K562 (cell line): ENCODE measurements at regions not wholly inside any gene's neighbourhood (a gene's known extent, or its start where the extent isn't known, plus 50 kb on each side); places are given as distances from the start of the nearest gene placed in this dataset.

Source experiments
- ATAC-seq: fragments of 200-7000 bp; cut with Tn5 transposase; 3 replicates; pipeline ENCODE4 v1.9.1; 2020; ENCODE audit warnings: moderate library complexity
- BruUV-seq: library from RNA; stranded (reverse); fragments of 400-500 nt; replicated peaks from 2 replicates; lab custom pipeline; 2021; lab: Mats Ljungman, UMichigan
- CTCF ChIA-PET: fragments of 300-600 bp; formaldehyde crosslinking; extraction: SDS; loops from one replicate; lab custom pipeline; 2021; ENCODE audit warnings: low intra/inter-chr PET ratio; lab: Yijun Ruan, JAX
- POLR2A ChIA-PET: fragments of 300-600, 350-650 bp; sonication (Branson Sonifier 250); formaldehyde crosslinking; extraction: SDS; loops from one replicate; lab custom pipeline; 2021; ENCODE audit warnings: antibody characterized with exemption, inconsistent platforms; lab: Yijun Ruan, JAX
- DNase-seq, 4 experiments: peaks; one replicate each; pipeline versions ENCODE4 v3.0.0 to v3.0.0-alpha.2; 2011 to 2018; ENCODE audit warnings: low spot score in 3 of 4, mixed read lengths in 3 of 4; ENCODE audit errors: extremely low read depth in 1 of 4
- FAIRE-seq: peaks from 2 replicates; lab custom pipeline; 2011; peaks lifted over from hg19 to GRCh38; lab: Jason Lieb, UNC
- H2AFZ ChIP-seq: 2 replicates; pipeline ENCODE4 v1.6.0; 2011; ENCODE audit warnings: low read depth, low read length, control low read depth, inconsistent platforms
- H3K27ac ChIP-seq: fragments of 200-600 bp; 3 replicates; pipeline ENCODE4 v1.8.0; 2011; ENCODE audit warnings: low read depth, mild to moderate bottlenecking, control low read depth, inconsistent platforms, low read length, moderate library complexity, mixed read lengths; ENCODE audit errors: extremely low read depth
- H3K27me3 ChIP-seq, 2 experiments: fragments of 300-600 bp in 1 of 2; 2 replicates in 1 of 2; 3 replicates in 1 of 2; pipeline versions ENCODE4 v1.6.0 to v1.8.0; 2011; ENCODE audit warnings: inconsistent platforms in 2 of 2, low read length in 2 of 2, mild to moderate bottlenecking in 1 of 2, mixed read lengths in 1 of 2, moderate library complexity in 1 of 2; ENCODE audit not compliant: control insufficient read depth in 2 of 2, insufficient read depth in 2 of 2
- H3K36me3 ChIP-seq: fragments of 300-600 bp; 3 replicates; pipeline ENCODE4 v1.8.0; 2011; ENCODE audit warnings: mild to moderate bottlenecking, low read length, inconsistent platforms; ENCODE audit not compliant: control insufficient read depth, insufficient read depth
- H3K4me1 ChIP-seq, 2 experiments: fragments of 200-600 bp in 1 of 2; replicated peaks in 1 of 2; 2 replicates in 1 of 2; 3 replicates in 1 of 2; pipeline versions ENCODE4 v1.5.1 to v1.8.0; 2011; ENCODE audit warnings: inconsistent platforms in 2 of 2, low read length in 2 of 2, mild to moderate bottlenecking in 1 of 2, mixed read lengths in 1 of 2, moderate library complexity in 1 of 2; ENCODE audit not compliant: control insufficient read depth in 2 of 2, insufficient read depth in 2 of 2
- H3K4me2 ChIP-seq: 2 replicates; pipeline ENCODE4 v1.6.1; 2011; ENCODE audit warnings: low read length, control low read depth, inconsistent platforms, mixed read lengths; ENCODE audit not compliant: insufficient read depth
- H3K4me3 ChIP-seq: fragments of 200-600 bp; sonication (generic), shearing (Covaris generic); 2 replicates; pipeline ENCODE4 v1.5.1; 2016; ENCODE audit warnings: control low read depth, inconsistent platforms
- H3K79me2 ChIP-seq: fragments of 200-600 bp; 3 replicates; pipeline ENCODE4 v1.8.0; 2011; ENCODE audit warnings: low read length, inconsistent platforms; ENCODE audit not compliant: control insufficient read depth, insufficient read depth
- H3K9ac ChIP-seq, 2 experiments: 2 replicates each; pipeline versions ENCODE4 v1.6.0 to v1.6.1; 2011; ENCODE audit warnings: low read depth in 2 of 2, low read length in 2 of 2, control low read depth in 1 of 2, inconsistent platforms in 1 of 2, mild to moderate bottlenecking in 1 of 2, mixed read lengths in 1 of 2; ENCODE audit not compliant: insufficient read depth in 1 of 2
- H3K9me1 ChIP-seq: one replicate; pipeline ENCODE4 v1.6.0; 2011; ENCODE audit warnings: inconsistent platforms, mild to moderate bottlenecking, low read length, moderate library complexity; ENCODE audit not compliant: control insufficient read depth, insufficient read depth
- H3K9me3 ChIP-seq: replicated peaks from 2 replicates; pipeline ENCODE4 v1.5.1; 2011; ENCODE audit warnings: low read depth, low read length, inconsistent platforms; ENCODE audit not compliant: control insufficient read depth, insufficient read depth
- H4K20me1 ChIP-seq: replicated peaks from 2 replicates; pipeline ENCODE4 v1.6.1; 2011; ENCODE audit warnings: low read length, inconsistent platforms, mixed read lengths; ENCODE audit not compliant: control insufficient read depth, insufficient read depth
- CREBBP ChIP-seq: IDR thresholded peaks from one replicate; pipeline ENCODE4 v1.6.1; 2012; ENCODE audit warnings: low read depth, mild to moderate bottlenecking, control low read depth, inconsistent platforms, low read length
- HEY1 ChIP-seq: fragments of 250-450 bp; sonication (Bioruptor Pico); IDR thresholded peaks from 2 replicates; pipeline ENCODE4 v1.5.0; 2020; ENCODE audit warnings: mild to moderate bottlenecking, moderate library complexity, borderline replicate concordance
- MCM7 ChIP-seq, 2 experiments: fragments of 450-650 bp; IDR thresholded peaks; 2 replicates each; pipeline ENCODE4 v1.6.1; 2016 to 2018
- MYBL2 ChIP-seq, 2 experiments: fragments of 450-650 bp in 1 of 2; sonication (generic) in 1 of 2; formaldehyde crosslinking in 1 of 2; IDR thresholded peaks; 2 replicates each; pipeline versions ENCODE4 v1.6.1 to v1.8.1; 2017 to 2022; ENCODE audit warnings: borderline replicate concordance in 1 of 2, inconsistent platforms in 1 of 2, low read depth in 1 of 2, mild to moderate bottlenecking in 1 of 2, missing genetic modification reagents in 1 of 2, moderate library complexity in 1 of 2
- NR2F6 ChIP-seq: fragments of 450-650 bp; formaldehyde crosslinking; IDR thresholded peaks from 2 replicates; pipeline ENCODE4 v1.4.0; 2020; ENCODE audit warnings: mild to moderate bottlenecking
- SETDB1 ChIP-seq: IDR thresholded peaks from one replicate; pipeline ENCODE4 v1.6.1; 2012; ENCODE audit warnings: low read length, control low read depth, inconsistent platforms
- SLC30A9 ChIP-seq: fragments of 250-450 bp; sonication (Bioruptor Pico); IDR thresholded peaks from 2 replicates; pipeline ENCODE4 v1.8.0; 2022; ENCODE audit warnings: mild to moderate bottlenecking, moderate library complexity
- TAF7 ChIP-seq: fragments of 450-650 bp; IDR thresholded peaks from 2 replicates; pipeline ENCODE4 v1.6.1; 2016; ENCODE audit warnings: missing genetic modification characterization, missing compliant biosample characterization
- ZNF354B ChIP-seq: fragments of 250-450 bp; sonication (Bioruptor Pico); IDR thresholded peaks from 2 replicates; pipeline ENCODE4 v1.4.0; 2020
- ZSCAN29 ChIP-seq: fragments of 450-650 bp; IDR thresholded peaks from 2 replicates; pipeline ENCODE4 v1.6.1; 2017
- WGBS: fragments of 100-300 bp; shearing (Covaris generic); methylation state at CpG from one replicate; pipeline ENCODE4 v1.1.6; 2016; ENCODE audit warnings: low coverage, mixed read lengths; ENCODE audit not compliant: insufficient coverage; ENCODE audit errors: missing lambda C conversion rate; 5-methylcytosine and 5-hydroxymethylcytosine counted together
- in situ Hi-C: fragments of 300-500 bp; cut with MboI; formaldehyde crosslinking; loops from 4 replicates; pipeline ENCODE4 v1.15.0; 2018; ENCODE audit warnings: inconsistent platforms, mixed read lengths
- intact Hi-C: fragments of 100-400 bp; cut with micrococcal nuclease; formaldehyde crosslinking; loops from 2 replicates; pipeline ENCODE4 v1.14.2; 2022
- TF ChIP-seq, protein P1 (sequence below): fragments of 250-450 bp; sonication (Bioruptor Pico); IDR thresholded peaks from 2 replicates; pipeline ENCODE4 v1.4.0; 2020; ENCODE audit warnings: mild to moderate bottlenecking, moderate library complexity
- TF ChIP-seq, protein P2 (sequence below): fragments of 450-650 bp; IDR thresholded peaks from 2 replicates; pipeline ENCODE4 v1.6.1; 2016; ENCODE audit warnings: mild to moderate bottlenecking
- TF ChIP-seq, protein P3 (sequence below): fragments of 200-400 bp; formaldehyde crosslinking; IDR thresholded peaks from 2 replicates; pipeline ENCODE4 v1.6.1; 2017; ENCODE audit warnings: mild to moderate bottlenecking, low read depth, low read length, moderate library complexity

DNA sequence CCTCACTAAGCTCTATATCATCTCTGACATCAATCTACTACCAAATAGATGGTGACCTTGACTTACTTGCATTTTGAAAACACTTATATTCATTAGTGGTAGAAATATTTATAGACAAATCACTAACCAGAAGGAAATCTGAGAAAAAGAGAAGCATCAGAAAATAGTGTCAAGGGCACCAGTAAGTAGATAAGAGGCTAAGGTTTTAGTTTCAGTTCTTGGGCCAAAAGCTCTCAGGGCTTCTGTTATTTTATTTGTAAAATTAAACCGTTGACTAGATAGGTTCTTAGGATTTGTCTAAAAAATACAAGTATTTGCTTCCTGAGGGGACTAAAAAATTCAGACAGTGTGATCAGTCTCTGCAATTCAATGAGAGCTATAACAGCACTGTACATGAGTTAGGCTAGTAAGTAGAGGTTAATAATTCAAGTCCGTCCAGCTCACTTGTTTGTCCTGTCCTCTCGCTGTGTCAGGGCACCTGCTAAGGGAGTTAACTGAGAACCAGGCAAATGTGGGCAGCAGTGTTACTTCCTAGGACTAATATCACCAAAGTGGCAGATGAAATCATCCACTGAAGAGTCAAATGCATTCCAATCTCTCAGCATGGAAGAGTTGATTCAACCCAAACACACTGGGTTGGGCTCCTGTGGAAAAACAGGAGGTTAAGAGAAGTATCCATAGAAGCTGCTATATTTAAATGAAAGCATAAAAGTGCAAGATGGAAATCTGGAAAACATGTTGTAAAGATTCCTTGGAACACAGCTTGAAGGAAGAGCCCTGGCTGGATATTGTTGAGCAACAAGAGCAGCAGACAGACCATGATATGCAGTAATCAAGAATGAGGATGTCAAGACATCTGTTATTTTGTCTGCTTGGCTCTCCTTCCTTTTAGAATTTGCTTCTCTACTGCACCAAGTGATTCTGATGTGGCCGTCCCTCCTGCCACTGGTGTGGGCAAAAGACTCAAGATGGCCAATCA lies 134.9 kb upstream of the ZBTB20 start (continued):
- TF ChIP-seq, protein P1, sequence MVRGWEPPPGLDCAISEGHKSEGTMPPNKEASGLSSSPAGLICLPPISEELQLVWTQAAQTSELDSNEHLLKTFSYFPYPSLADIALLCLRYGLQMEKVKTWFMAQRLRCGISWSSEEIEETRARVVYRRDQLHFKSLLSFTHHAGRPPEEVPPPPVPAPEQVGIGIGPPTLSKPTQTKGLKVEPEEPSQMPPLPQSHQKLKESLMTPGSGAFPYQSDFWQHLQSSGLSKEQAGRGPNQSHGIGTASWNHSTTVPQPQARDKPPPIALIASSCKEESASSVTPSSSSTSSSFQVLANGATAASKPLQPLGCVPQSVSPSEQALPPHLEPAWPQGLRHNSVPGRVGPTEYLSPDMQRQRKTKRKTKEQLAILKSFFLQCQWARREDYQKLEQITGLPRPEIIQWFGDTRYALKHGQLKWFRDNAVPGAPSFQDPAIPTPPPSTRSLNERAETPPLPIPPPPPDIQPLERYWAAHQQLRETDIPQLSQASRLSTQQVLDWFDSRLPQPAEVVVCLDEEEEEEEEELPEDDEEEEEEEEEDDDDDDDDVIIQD (CRISPR knock-in tag): no peak
- TF ChIP-seq HEY1 (no peak), MCM7 (IDR thresholded peaks at IDR 0.05) (no peak), SETDB1 (no peak), MYBL2 (IDR thresholded peaks at IDR 0.05; ENCODE audit: low read depth) (no peak), MYBL2 (CRISPR knock-in tag; IDR thresholded peaks at IDR 0.05; ENCODE audit: borderline replicate concordance) (no peak)

DNA sequence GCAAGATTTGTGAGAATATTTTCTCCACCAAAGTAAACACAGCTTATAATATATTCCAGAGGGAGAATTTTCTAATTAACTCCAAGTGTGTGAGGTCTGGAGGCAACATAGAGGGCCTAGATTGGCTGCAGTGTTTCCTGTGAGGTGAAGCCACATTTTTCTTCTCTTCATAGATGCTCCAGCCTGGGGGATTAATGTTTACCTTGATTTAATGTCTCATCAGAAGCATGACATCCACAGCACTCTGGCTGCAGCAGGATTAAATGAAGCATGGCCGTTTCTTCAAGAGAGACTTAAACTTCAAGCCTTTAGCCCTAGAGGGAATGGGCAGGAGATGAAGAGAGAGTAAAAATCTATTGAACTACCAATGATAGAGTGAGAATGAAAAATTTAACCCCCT lies 137.9 kb upstream of the ZBTB20 start:
- H3K4me1 ChIP-seq: no peaks in the 10 kb centered on the region
- no TSS peak for BruUV-seq
- no peaks in the 10 kb centered on the region for H4K20me1 ChIP-seq
- ATAC-seq: no peak
- in situ Hi-C loops: no loop called here
- no peak overlapping the region for H2AFZ ChIP-seq
- TF ChIP-seq, protein P2, sequence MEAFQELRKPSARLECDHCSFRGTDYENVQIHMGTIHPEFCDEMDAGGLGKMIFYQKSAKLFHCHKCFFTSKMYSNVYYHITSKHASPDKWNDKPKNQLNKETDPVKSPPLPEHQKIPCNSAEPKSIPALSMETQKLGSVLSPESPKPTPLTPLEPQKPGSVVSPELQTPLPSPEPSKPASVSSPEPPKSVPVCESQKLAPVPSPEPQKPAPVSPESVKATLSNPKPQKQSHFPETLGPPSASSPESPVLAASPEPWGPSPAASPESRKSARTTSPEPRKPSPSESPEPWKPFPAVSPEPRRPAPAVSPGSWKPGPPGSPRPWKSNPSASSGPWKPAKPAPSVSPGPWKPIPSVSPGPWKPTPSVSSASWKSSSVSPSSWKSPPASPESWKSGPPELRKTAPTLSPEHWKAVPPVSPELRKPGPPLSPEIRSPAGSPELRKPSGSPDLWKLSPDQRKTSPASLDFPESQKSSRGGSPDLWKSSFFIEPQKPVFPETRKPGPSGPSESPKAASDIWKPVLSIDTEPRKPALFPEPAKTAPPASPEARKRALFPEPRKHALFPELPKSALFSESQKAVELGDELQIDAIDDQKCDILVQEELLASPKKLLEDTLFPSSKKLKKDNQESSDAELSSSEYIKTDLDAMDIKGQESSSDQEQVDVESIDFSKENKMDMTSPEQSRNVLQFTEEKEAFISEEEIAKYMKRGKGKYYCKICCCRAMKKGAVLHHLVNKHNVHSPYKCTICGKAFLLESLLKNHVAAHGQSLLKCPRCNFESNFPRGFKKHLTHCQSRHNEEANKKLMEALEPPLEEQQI: no peak
- TF ChIP-seq, protein P3, sequence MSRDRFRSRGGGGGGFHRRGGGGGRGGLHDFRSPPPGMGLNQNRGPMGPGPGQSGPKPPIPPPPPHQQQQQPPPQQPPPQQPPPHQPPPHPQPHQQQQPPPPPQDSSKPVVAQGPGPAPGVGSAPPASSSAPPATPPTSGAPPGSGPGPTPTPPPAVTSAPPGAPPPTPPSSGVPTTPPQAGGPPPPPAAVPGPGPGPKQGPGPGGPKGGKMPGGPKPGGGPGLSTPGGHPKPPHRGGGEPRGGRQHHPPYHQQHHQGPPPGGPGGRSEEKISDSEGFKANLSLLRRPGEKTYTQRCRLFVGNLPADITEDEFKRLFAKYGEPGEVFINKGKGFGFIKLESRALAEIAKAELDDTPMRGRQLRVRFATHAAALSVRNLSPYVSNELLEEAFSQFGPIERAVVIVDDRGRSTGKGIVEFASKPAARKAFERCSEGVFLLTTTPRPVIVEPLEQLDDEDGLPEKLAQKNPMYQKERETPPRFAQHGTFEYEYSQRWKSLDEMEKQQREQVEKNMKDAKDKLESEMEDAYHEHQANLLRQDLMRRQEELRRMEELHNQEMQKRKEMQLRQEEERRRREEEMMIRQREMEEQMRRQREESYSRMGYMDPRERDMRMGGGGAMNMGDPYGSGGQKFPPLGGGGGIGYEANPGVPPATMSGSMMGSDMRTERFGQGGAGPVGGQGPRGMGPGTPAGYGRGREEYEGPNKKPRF: no peak
- TF ChIP-seq SLC30A9 (CRISPR knock-in tag) (no peak), CREBBP (no peak), NR2F6 (no peak), ZNF354B (CRISPR knock-in tag) (no peak), ZSCAN29 (no peak), TAF7 (tag) (no peak)
- no peak for DNase-seq
- whole genome bisulfite sequencing: 0% methylated on average over 1 of the region's 1 CpG
- H3K36me3 ChIP-seq: no peaks in the 10 kb centered on the region
- H3K27ac ChIP-seq: no peak overlapping the region
- FAIRE-seq: no peak
- no peak overlapping the region for H3K4me2 ChIP-seq
- no peaks in the 10 kb centered on the region for H3K79me2 ChIP-seq
- no peaks in the 10 kb centered on the region for H3K27me3 ChIP-seq
- CTCF ChIA-PET: no interaction called here
- no peaks in the 10 kb centered on the region for H3K9me1 ChIP-seq
- no peak overlapping the region for H3K4me3 ChIP-seq
- H3K9me3 ChIP-seq: no peaks in the 10 kb centered on the region
- POLR2A ChIA-PET: no interaction called here
- intact Hi-C loops: no loop called here
- no peak overlapping the region for H3K9ac ChIP-seq
